ENCODE measurements at regions not wholly inside any gene's neighbourhood (a gene's known extent, or its start where the extent isn't known, plus 50 kb on each side); places are given as distances from the start of the nearest gene placed in this dataset.

- Histone ChIP-seq H3K4me1 (ENCODE audit: control insufficient read depth, extremely low read depth, insufficient read depth, low read length) (no peaks in the 10 kb centered on the region), H4K20me1 (replicated peaks; ENCODE audit: control insufficient read depth, extremely low read depth, insufficient read depth, low read length) (no peaks in the 10 kb centered on the region), H3K4me2 (ENCODE audit: insufficient read depth, low read length) (no peak overlapping the region), H3K9me1 (replicated peaks; ENCODE audit: control insufficient read depth, extremely low read depth, insufficient read depth, low read length) (no peaks in the 10 kb centered on the region), H3K9ac (replicated peaks; ENCODE audit: extremely low read depth, insufficient read depth, low read length) (no peak overlapping the region), H3K4me3 (replicated peaks in 1 of 3; ENCODE audit: insufficient read depth in 1 of 3, low read depth in 1 of 3, low read length in 3 of 3) (no peak overlapping the region), H3K27me3 (ENCODE audit: control insufficient read depth in 2 of 2, insufficient read depth in 2 of 2, low read length in 2 of 2) (no peaks in the 10 kb centered on the region), H2AFZ (ENCODE audit: low read depth, low read length) (no peak overlapping the region), H3K36me3 (ENCODE audit: control insufficient read depth in 2 of 2, extremely low read depth in 1 of 2, insufficient read depth in 2 of 2, low read length in 2 of 2) (no peaks in the 10 kb centered on the region), H3K79me2 (ENCODE audit: control insufficient read depth, insufficient read depth, low read length) (no peaks in the 10 kb centered on the region), H3K27ac (ENCODE audit: insufficient read depth, low read depth, low read length) (no peak overlapping the region), H3K9me3 (replicated peaks; ENCODE audit: control insufficient read depth, insufficient read depth, low read length) (peaks cover 9% of the 10 kb centered on the region)
- intact Hi-C loops (cut with micrococcal nuclease) (no loop called here), dilution Hi-C loops (cut with MboI; ENCODE audit: extremely low pct_ligation_motif_present, low sequenced_read_pairs) (no loop called here)
- ChIA-PET CTCF (no interaction called here), POLR2A (no interaction called here)
- no peak for FAIRE-seq
- BruUV-seq (replicated peaks) = no TSS peak
- no peak for DNase-seq (ENCODE audit: low read depth, low spot score)
- TF ChIP-seq EZH2 (IDR thresholded peaks at IDR 0.05; ENCODE audit: borderline replicate concordance, low read depth, low read length, severe bottlenecking) (no peak), MYC (IDR thresholded peaks at IDR 0.05; ENCODE audit: low read depth, low read length) (no peak), JUN (IDR thresholded peaks at IDR 0.05; ENCODE audit: borderline replicate concordance, insufficient read depth, insufficient read length, low read depth) (no peak), CTCF (IDR thresholded peaks at IDR 0.05; ENCODE audit: extremely low read depth in 1 of 2, insufficient read depth in 1 of 2, low read depth in 1 of 2, low read length in 2 of 2) (no peak), POLR2A (IDR thresholded peaks at IDR 0.05; ENCODE audit: low read depth, low read length) (no peak), FOS (IDR thresholded peaks at IDR 0.05; ENCODE audit: borderline replicate concordance, insufficient read depth, low read length) (no peak), MAX (IDR thresholded peaks at IDR 0.05; ENCODE audit: insufficient read depth, insufficient read length) (no peak), GATA2 (IDR thresholded peaks at IDR 0.05; ENCODE audit: insufficient read depth, insufficient read length, low read depth, low read length) (no peak), POLR2AphosphoS5 (IDR thresholded peaks at IDR 0.05; ENCODE audit: insufficient read depth, low read depth, low read length) (no peak)
These were observed 252.3 kb upstream of the PPP2R2D start for GRCh38 chr10:131648386-131649020.
